ENCODE measurements at regions not wholly inside any gene's neighbourhood (a gene's known extent, or its start where the extent isn't known, plus 50 kb on each side); places are given as distances from the start of the nearest gene placed in this dataset.
"Not testable (repeated sequence)": the region's sequence is repeated elsewhere in the genome, so short reads cannot be mapped to it uniquely, and the experiment has no call there.

- no peak for DNase-seq (ENCODE audit: low read depth)
These were observed 313.9 kb downstream of the THBS2 start for GRCh38 chr6:168939796-168940195.

GRCh38 chr6:168939041-168939440, 314.6 kb downstream of the THBS2 start:
- no peak for DNase-seq (ENCODE audit: low read depth)

GRCh38 chr6:168938546-168938945, 315.1 kb downstream of the THBS2 start:
- DNase-seq (ENCODE audit: low read depth): no peak

- no peak for DNase-seq (ENCODE audit: low read depth)
These were observed 316.6 kb downstream of the THBS2 start for GRCh38 chr6:168937054-168937453.

- DNase-seq (ENCODE audit: low read depth): no peak
These were observed 318.0 kb downstream of the THBS2 start for GRCh38 chr6:168935628-168936010.

- no peak for DNase-seq (ENCODE audit: low read depth)
These were observed 318.7 kb downstream of the THBS2 start for GRCh38 chr6:168934660-168935627.

- DNase-seq (ENCODE audit: low read depth): not testable (repeated sequence)
These were observed 321.5 kb downstream of the THBS2 start for GRCh38 chr6:168932171-168932570.

GRCh38 chr6:168931072-168931471, 322.6 kb downstream of the THBS2 start:
- not testable (repeated sequence) for DNase-seq (ENCODE audit: low read depth)

GRCh38 chr6:168929871-168930450, 323.7 kb downstream of the THBS2 start:
- DNase-seq (ENCODE audit: low read depth): no peak

DNA sequence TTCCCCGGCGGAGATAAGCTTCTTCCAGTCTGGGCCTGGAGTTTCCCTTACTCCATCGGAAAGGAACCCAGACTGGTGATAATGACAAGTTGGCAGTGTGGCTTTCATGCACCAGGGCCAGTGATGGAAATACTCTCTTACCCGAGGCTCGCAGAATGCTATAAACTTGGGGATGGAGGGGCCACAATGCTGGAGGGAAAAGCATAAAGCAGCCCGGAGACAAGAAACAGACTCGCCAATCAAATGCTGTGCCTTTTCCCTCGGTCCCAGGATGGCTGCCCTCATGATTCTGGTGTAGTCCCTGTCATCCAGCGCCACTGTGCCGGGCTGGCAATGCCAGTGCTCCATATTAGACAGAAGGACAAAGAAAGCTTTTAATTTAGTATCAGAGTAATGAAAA, 325.6 kb downstream of the THBS2 start:
- no peak for DNase-seq (ENCODE audit: low read depth)

GRCh38 chr6:168927026-168927425, 326.6 kb downstream of the THBS2 start:
- DNase-seq (ENCODE audit: low read depth): no peak

GRCh38 chr6:168926306-168926705, 327.3 kb downstream of the THBS2 start:
- no peak for DNase-seq (ENCODE audit: low read depth)

DNA sequence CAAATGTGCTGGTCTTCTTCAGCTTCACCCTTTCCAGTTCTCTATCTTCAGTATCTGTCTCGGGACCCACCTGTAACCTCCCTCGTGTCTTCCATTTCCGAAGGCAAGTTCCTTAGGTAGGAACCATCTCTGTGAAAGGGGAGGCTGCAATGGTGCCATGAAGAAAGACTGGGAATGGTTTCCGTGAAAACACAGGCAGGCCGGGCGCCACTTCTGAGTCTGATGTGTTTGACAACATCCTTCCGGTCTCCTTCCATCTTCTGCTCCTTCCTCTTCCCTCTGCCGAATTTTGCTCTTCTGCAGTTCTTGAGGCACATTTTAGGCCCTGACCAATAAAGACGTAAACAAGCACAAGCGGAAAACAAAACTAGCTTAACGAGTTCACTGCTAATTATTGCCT, 328.0 kb downstream of the THBS2 start:
- DNase-seq (ENCODE audit: low read depth): no peak

DNA sequence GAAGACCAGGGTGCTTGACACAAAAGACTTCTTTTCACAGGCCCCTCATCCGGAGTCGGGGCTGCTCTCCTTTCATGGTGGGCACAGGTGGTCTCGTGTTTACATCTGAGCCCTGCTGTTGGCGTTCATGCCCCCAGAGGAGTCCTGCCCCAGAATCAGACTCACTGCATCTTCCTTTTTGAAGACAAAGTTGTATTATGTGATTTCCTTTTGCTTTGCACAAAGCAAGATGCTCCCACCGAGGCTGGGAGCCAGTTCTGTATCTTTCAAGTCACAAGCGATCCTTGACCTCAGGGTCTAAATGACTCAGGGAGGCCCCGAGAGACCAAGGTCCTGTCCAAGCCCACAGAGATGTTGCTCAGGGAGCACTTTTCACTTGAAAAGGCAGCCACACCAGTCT, 330.5 kb downstream of the THBS2 start:
- DNase-seq (ENCODE audit: low read depth): no peak

DNA sequence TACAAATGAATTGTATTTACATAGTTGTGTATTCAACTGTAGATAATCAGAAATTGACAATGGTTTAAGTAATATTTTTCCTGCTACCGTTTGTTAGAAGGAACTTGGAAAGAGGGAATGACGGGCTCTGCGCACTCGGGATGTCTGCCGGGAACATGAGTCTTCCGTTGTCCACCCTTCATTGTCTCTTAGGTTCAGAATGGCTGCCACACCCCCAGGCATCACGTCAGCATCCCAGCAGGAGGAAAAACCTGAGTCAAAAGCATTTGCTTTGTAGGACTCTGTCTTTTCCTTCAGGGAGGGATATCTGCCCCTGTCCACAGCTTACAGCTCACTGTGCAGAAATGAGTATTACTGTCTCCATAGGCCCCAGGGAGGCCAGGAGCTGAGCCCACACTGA, 331.2 kb downstream of the THBS2 start:
- no peak for DNase-seq (ENCODE audit: low read depth)

DNA sequence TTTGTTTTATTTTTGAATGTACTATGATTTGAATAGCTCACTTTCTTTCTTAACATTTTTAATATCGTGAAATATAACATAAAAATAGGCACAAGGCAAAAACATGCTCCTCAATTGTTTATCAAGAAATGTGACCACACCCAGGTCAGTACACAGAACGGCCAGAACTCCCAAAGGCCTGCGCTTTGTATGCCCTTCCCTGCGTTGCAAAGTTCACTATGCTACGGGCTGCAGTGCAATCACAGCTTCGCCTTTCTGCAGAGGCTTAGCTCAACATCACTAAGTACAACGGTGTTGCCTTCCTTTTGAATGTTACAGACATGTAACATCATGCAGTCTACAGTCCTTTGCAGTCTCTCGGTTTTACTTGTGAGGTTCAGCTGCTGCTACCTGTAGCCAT, 333.4 kb downstream of the THBS2 start:
- DNase-seq (ENCODE audit: low read depth): no peak

DNA sequence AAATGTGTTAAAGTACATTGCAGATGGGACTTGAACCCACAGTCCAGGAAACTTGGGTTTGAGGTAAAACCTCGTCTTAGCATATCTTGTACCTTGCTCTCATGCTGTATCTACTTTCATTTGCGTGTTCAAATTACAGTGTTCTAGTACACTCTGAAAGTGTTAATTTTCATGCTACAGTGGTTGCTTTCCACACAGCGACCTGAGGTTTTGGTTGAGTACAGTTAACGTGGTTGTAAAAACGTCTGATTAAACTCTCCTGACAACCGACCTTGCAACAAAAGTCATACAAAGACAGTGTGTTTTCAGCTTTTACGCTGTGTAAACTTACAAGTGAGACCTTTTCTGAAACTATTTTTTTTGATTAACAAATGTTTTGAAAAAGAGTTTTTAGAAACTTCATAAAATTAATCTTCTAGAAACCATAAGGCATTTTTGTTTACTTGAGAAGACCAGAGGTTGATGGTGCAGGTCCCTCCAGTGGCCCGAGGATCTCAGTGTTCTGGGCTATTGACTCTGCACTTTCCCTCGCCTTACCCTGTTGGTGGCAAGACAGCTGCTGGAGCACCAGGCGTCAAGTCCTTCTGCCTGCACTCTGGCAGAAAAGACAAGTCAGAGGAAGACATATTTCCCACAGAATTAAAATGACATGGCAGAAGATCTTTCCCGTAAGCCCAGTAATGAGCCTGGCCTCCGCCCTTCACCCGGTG, 334.0 kb downstream of the THBS2 start:
- DNase-seq (ENCODE audit: low read depth): no peak

- no peak for DNase-seq (ENCODE audit: low read depth)
These were observed 337.0 kb downstream of the THBS2 start for GRCh38 chr6:168916576-168917211.

- DNase-seq (ENCODE audit: low read depth): no peak
These were observed 337.8 kb downstream of the THBS2 start for GRCh38 chr6:168915855-168916254.

- no peak for DNase-seq (ENCODE audit: low read depth)
These were observed 338.4 kb downstream of the THBS2 start for GRCh38 chr6:168915242-168915641.

DNA sequence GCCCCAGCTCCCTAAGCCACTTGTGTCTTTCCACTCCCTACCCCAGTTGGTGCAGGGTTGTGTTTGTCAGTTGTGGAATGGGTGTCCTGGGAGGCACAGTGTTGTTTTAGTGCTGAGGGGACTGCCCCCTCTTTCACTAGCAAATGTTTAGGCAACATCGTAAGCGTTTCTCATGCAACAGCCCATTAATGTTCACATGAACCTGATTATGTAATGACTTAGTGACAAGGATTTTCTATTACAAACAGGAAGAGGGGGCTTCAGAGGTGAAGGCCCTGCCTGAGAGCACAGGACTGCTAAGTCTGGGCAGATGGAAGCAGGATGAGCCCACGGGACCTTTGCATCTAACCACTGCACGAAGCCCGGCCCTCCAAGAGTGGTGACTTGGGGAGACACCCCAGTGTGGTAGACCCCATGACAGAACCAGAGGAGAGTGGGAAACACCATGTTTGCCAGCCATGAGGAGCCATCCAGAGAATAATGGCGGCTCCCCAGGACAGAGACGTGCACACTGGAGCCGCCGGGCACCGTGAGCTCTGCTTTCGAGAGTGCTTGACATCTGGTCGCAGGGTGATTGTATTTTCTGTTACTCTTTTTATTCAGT, 339.7 kb downstream of the THBS2 start:
- DNase-seq (ENCODE audit: low read depth): no peak
